GM18517 (cell line): ENCODE measurements at regions not wholly inside any gene's neighbourhood (a gene's known extent, or its start where the extent isn't known, plus 50 kb on each side); places are given as distances from the start of the nearest gene placed in this dataset.

Experiments
- ATAC-seq: cut with Tn5 transposase; IDR thresholded peaks from one replicate; pipeline ENCODE4 v1.9.1; 2021; ENCODE audit warnings: mild to moderate bottlenecking, moderate library complexity; ENCODE audit not compliant: unreplicated experiment

GRCh38 chr9:2303056-2303455 lies 287.9 kb downstream of the SMARCA2 start:
- no peak for ATAC-seq

GRCh38 chr9:2307480-2307879 lies 292.3 kb downstream of the SMARCA2 start:
- no peak for ATAC-seq

GRCh38 chr9:2311920-2312319 lies 296.8 kb downstream of the SMARCA2 start:
- no peak for ATAC-seq

GRCh38 chr9:2313512-2313911 lies 298.4 kb downstream of the SMARCA2 start:
- no peak for ATAC-seq

- ATAC-seq, result no peak
These were observed 302.4 kb downstream of the SMARCA2 start for GRCh38 chr9:2317591-2317990.

- no peak for ATAC-seq
These were observed 302.2 kb upstream of the VLDLR start for GRCh38 chr9:2319421-2319820.

- ATAC-seq, result no peak
These were observed 301.5 kb upstream of the VLDLR start for GRCh38 chr9:2320114-2320513.

GRCh38 chr9:2320632-2321031 lies 301.0 kb upstream of the VLDLR start:
- no peak for ATAC-seq

GRCh38 chr9:2321523-2322148 lies 300.0 kb upstream of the VLDLR start:
- ATAC-seq, result no peak

GRCh38 chr9:2324742-2325141 lies 296.8 kb upstream of the VLDLR start:
- ATAC-seq, result no peak

GRCh38 chr9:2332663-2333062 lies 288.9 kb upstream of the VLDLR start:
- no peak for ATAC-seq

- ATAC-seq, result no peak
These were observed 286.3 kb upstream of the VLDLR start for GRCh38 chr9:2335260-2335659.

GRCh38 chr9:2336055-2336454 lies 285.5 kb upstream of the VLDLR start:
- ATAC-seq, result no peak

- ATAC-seq, result no peak
These were observed 284.5 kb upstream of the VLDLR start for GRCh38 chr9:2337131-2337530.

GRCh38 chr9:2337627-2338026 lies 284.0 kb upstream of the VLDLR start:
- no peak for ATAC-seq

GRCh38 chr9:2338777-2339365 lies 282.7 kb upstream of the VLDLR start:
- ATAC-seq, result no peak

- no peak for ATAC-seq
These were observed 282.2 kb upstream of the VLDLR start for GRCh38 chr9:2339416-2339815.

GRCh38 chr9:2340046-2340760 lies 281.4 kb upstream of the VLDLR start:
- ATAC-seq, result no peak

GRCh38 chr9:2341126-2341525 lies 280.5 kb upstream of the VLDLR start:
- ATAC-seq, result no peak

- no peak for ATAC-seq
These were observed 279.6 kb upstream of the VLDLR start for GRCh38 chr9:2341956-2342355.

GRCh38 chr9:2343756-2344155 lies 277.8 kb upstream of the VLDLR start:
- no peak for ATAC-seq

GRCh38 chr9:2344436-2344835 lies 277.2 kb upstream of the VLDLR start:
- ATAC-seq, result no peak
